Smooth muscle cell (in vitro differentiated cells): ENCODE measurements at regions not wholly inside any gene's neighbourhood (a gene's known extent, or its start where the extent isn't known, plus 50 kb on each side); places are given as distances from the start of the nearest gene placed in this dataset.

Source experiments
- DNase-seq: peaks from one replicate; lab custom pipeline; 2025; ENCODE audit not compliant: unreplicated experiment; lab: John Stamatoyannopoulos, UW
- H2AFZ ChIP-seq: fragments of 200-600 bp; sonication (generic); 2 replicates; pipeline ENCODE4 v1.6.0; 2016; ENCODE audit warnings: antibody characterized with exemption, low read depth, mild to moderate bottlenecking
- H3F3A ChIP-seq: fragments of 200-600 bp; sonication (generic); 2 replicates; pipeline ENCODE4 v1.6.0; 2017; ENCODE audit warnings: antibody characterized with exemption, low read depth
- H3K27ac ChIP-seq: fragments of 200-600 bp; sonication (generic); 2 replicates; pipeline ENCODE4 v1.5.1; 2016; ENCODE audit warnings: low read depth, mild to moderate bottlenecking
- H3K27me3 ChIP-seq: fragments of 200-600 bp; sonication (generic); 2 replicates; pipeline ENCODE4 v1.6.1; 2016; ENCODE audit warnings: low read depth, mild to moderate bottlenecking
- H3K36me3 ChIP-seq: fragments of 200-600 bp; sonication (generic); 2 replicates; pipeline ENCODE4 v1.5.1; 2016; ENCODE audit warnings: low read depth
- H3K4me1 ChIP-seq: fragments of 200-600 bp; sonication (generic); 2 replicates; pipeline ENCODE4 v1.5.1; 2016; ENCODE audit warnings: low read depth
- H3K4me2 ChIP-seq: fragments of 200-600 bp; sonication (generic); 2 replicates; pipeline ENCODE4 v1.6.0; 2016; ENCODE audit warnings: mild to moderate bottlenecking
- H3K4me3 ChIP-seq: fragments of 200-600 bp; sonication (generic); 2 replicates; pipeline ENCODE4 v1.5.1; 2016; ENCODE audit warnings: mild to moderate bottlenecking
- H3K79me2 ChIP-seq: fragments of 200-600 bp; sonication (generic); 2 replicates; pipeline ENCODE4 v1.6.0; 2016; ENCODE audit warnings: low read depth, mild to moderate bottlenecking
- H3K9ac ChIP-seq: fragments of 200-600 bp; sonication (generic); 2 replicates; pipeline ENCODE4 v1.6.0; 2016; ENCODE audit warnings: low read depth
- H3K9me3 ChIP-seq: fragments of 200-600 bp; sonication (generic); replicated peaks from 2 replicates; pipeline ENCODE4 v1.5.1; 2016; ENCODE audit warnings: low read depth
- H4K20me1 ChIP-seq: fragments of 200-600 bp; sonication (generic); 2 replicates; pipeline ENCODE4 v1.6.0; 2016; ENCODE audit warnings: low read depth
- WGBS: methylation state at CpG from one replicate; pipeline ENCODE4 v1.1.7; 2016; ENCODE audit warnings: low lambda C conversion rate; 5-methylcytosine and 5-hydroxymethylcytosine counted together
- TF ChIP-seq, protein P1 (sequence below): fragments of 200-600 bp; sonication (generic); IDR thresholded peaks from 2 replicates; pipeline ENCODE4 v1.5.1; 2017; ENCODE audit warnings: borderline replicate concordance, mild to moderate bottlenecking, antibody characterized with exemption; ENCODE audit not compliant: insufficient read depth, poor library complexity, severe bottlenecking

DNA sequence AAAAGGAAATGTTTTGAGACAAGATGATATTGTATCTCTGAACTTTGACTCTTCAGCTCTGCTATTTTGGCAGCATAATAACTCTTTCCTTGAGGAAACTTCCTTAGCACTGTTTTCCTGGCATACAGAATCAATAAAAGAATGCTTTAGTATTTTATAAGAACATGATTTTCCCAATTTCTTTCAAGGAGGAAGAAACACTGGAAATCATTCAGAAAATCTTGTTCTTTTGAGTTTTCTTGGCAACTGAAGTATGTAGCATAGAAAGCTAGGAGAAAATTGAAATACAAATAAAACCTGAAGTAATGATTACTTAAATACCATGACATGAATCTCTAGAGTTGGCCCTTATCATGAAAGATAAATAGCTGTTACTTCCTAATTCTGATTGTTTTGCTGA is 461.4 kb upstream of the ZNF608 start:
- H3F3A ChIP-seq: no peaks in the 10 kb centered on the region
- no peaks in the 10 kb centered on the region for H3K9me3 ChIP-seq
- TF ChIP-seq, protein P1, sequence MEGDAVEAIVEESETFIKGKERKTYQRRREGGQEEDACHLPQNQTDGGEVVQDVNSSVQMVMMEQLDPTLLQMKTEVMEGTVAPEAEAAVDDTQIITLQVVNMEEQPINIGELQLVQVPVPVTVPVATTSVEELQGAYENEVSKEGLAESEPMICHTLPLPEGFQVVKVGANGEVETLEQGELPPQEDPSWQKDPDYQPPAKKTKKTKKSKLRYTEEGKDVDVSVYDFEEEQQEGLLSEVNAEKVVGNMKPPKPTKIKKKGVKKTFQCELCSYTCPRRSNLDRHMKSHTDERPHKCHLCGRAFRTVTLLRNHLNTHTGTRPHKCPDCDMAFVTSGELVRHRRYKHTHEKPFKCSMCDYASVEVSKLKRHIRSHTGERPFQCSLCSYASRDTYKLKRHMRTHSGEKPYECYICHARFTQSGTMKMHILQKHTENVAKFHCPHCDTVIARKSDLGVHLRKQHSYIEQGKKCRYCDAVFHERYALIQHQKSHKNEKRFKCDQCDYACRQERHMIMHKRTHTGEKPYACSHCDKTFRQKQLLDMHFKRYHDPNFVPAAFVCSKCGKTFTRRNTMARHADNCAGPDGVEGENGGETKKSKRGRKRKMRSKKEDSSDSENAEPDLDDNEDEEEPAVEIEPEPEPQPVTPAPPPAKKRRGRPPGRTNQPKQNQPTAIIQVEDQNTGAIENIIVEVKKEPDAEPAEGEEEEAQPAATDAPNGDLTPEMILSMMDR: no peak
- H3K4me2 ChIP-seq: no peak overlapping the region
- no peak for DNase-seq
- H3K79me2 ChIP-seq: no peaks in the 10 kb centered on the region
- no peaks in the 10 kb centered on the region for H3K36me3 ChIP-seq
- H3K27me3 ChIP-seq: no peaks in the 10 kb centered on the region
- H3K4me1 ChIP-seq: no peaks in the 10 kb centered on the region
- H2AFZ ChIP-seq: no peak overlapping the region
- H3K27ac ChIP-seq: no peak overlapping the region
- no peaks in the 10 kb centered on the region for H4K20me1 ChIP-seq
- no peak overlapping the region for H3K4me3 ChIP-seq
- no peak overlapping the region for H3K9ac ChIP-seq

DNA sequence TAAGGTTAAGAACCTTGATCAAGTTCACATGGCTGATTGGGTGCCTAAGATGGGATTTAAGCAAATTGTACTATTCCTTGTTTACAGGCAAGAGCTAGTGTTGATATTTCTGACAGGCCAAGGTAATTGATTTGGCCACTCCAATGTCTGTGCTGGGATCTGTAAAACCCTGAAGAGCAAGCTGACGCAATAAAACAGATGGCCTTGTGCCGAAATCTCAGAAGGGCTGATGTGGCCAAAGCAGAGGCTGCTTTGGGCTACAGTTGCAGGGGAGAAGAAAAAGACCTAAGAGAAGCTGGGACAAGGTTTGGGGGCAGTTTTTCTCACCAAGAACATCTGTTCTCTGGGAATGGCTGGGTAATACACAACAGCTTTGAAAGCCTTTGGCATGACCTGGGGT is 463.2 kb upstream of the ZNF608 start:
- Histone ChIP-seq H3K9ac (no peak overlapping the region), H3K9me3 (no peaks in the 10 kb centered on the region), H2AFZ (no peak overlapping the region), H3K79me2 (no peaks in the 10 kb centered on the region), H3K27ac (peak overlapping the region; percentile 62), H3F3A (no peaks in the 10 kb centered on the region), H3K4me2 (no peak overlapping the region), H4K20me1 (no peaks in the 10 kb centered on the region), H3K27me3 (no peaks in the 10 kb centered on the region), H3K4me1 (no peaks in the 10 kb centered on the region), H3K4me3 (no peak overlapping the region), H3K36me3 (no peaks in the 10 kb centered on the region)
- no peak for DNase-seq
- WGBS: 37% methylated on average over 2 of the region's 2 CpGs
- TF ChIP-seq, protein P1: no peak

DNA sequence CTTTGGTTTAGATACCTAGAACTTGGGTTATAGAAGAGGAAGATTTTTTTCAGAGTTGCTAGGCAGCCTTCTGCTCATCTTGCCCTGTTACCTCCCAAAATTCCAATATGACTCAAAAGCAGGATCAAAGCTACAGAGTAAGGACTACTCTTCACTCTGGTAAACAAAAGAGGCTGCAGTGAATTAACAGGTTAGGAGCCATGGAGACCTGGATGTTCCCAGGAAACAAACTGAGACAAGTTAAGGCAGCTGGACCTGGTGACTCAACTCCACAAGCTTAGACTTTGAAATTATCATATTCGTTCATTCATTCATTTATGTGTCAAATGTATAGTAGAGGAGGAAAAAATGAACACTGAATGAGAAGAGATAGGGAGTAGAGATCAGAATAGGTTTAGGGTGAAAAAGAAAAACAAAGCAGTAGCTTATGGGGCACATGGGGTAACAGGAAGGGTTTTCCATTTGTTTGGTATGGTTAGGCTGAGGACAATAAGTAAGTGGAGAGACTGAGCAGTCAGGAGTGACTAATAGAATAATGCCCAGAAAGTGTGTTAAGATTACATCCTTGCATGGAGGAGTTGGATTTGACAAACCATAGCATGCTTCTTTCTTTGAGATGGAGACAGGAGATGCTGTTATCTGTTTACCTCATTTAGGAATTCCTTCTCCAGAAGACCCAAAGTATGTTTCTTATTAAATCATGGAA is 464.0 kb upstream of the ZNF608 start:
- Histone ChIP-seq H3K4me2 (no peak overlapping the region), H3K27ac (peak overlapping the region; percentile 62), H3F3A (no peaks in the 10 kb centered on the region), H3K36me3 (no peaks in the 10 kb centered on the region), H4K20me1 (no peaks in the 10 kb centered on the region), H2AFZ (no peak overlapping the region), H3K4me1 (no peaks in the 10 kb centered on the region), H3K79me2 (no peaks in the 10 kb centered on the region), H3K9ac (no peak overlapping the region), H3K9me3 (no peaks in the 10 kb centered on the region), H3K27me3 (no peaks in the 10 kb centered on the region), H3K4me3 (no peak overlapping the region)
- no peak for DNase-seq
- 68% methylated on average over 1 of the region's 1 CpG for WGBS
- TF ChIP-seq, protein P1: no peak

DNA sequence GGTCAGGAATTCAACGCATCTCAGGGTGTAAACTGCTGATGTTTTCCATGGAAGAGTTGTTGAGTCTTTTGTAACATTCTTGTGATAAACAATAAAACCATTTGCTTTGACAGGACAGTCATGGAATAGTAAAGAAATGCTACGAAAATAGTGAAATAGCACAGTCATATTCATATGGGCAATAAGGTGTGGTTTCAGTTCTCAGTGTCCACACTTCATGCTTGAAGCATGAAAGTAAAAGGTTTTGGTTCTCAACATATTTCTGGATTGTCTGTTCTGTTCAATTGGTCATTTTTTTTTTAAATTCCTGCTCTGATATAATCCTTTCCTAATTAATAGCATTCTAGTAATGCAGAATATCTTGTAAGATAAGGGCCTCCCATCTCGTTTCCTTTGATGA is 467.6 kb upstream of the ZNF608 start:
- Histone ChIP-seq H4K20me1 (no peaks in the 10 kb centered on the region), H3K27me3 (no peaks in the 10 kb centered on the region), H3K9me3 (no peaks in the 10 kb centered on the region), H3K4me2 (no peak overlapping the region), H3K4me1 (no peaks in the 10 kb centered on the region), H2AFZ (no peak overlapping the region), H3K27ac (no peak overlapping the region), H3K79me2 (no peaks in the 10 kb centered on the region), H3K36me3 (no peaks in the 10 kb centered on the region), H3K9ac (no peak overlapping the region), H3F3A (no peaks in the 10 kb centered on the region), H3K4me3 (no peak overlapping the region)
- 83% methylated on average over 3 of the region's 3 CpGs for WGBS
- TF ChIP-seq, protein P1: no peak
- no peak for DNase-seq
